PFSK-1 (cell line): ENCODE measurements at regions not wholly inside any gene's neighbourhood (a gene's known extent, or its start where the extent isn't known, plus 50 kb on each side); places are given as distances from the start of the nearest gene placed in this dataset.

ENCODE experiments used
- FOXP2 ChIP-seq: optimal IDR thresholded peaks from 2 replicates; pipeline ENCODE3; 2011; ENCODE audit warnings: borderline replicate concordance, control low read depth, inconsistent platforms; ENCODE audit not compliant: insufficient read depth; ENCODE audit errors: extremely low read length, extremely low read depth
- POLR2AphosphoS5 ChIP-seq: IDR thresholded peaks from 2 replicates; pipeline ENCODE4 v1.6.1; 2012; ENCODE audit warnings: low read depth, mild to moderate bottlenecking, control low read depth, low read length, moderate library complexity
- SIN3A ChIP-seq: IDR thresholded peaks from 2 replicates; pipeline ENCODE4 v1.6.1; 2012; ENCODE audit warnings: mild to moderate bottlenecking, low read length, moderate library complexity, borderline replicate concordance; ENCODE audit not compliant: insufficient read depth
- TAF1 ChIP-seq: IDR thresholded peaks from 2 replicates; pipeline ENCODE4 v1.6.1; 2012; ENCODE audit warnings: low read length, control low read depth, borderline replicate concordance; ENCODE audit not compliant: insufficient read depth
- TF ChIP-seq, protein P1 (sequence below), 2 experiments: IDR thresholded peaks; 2 replicates each; pipeline versions ENCODE4 v1.6.1 to v1.8.0; 2011 to 2012; ENCODE audit warnings: low read depth in 2 of 2, low read length in 2 of 2, control low read depth in 1 of 2, inconsistent platforms in 1 of 2, mild to moderate bottlenecking in 1 of 2, moderate library complexity in 1 of 2; ENCODE audit not compliant: insufficient read depth in 1 of 2

DNA sequence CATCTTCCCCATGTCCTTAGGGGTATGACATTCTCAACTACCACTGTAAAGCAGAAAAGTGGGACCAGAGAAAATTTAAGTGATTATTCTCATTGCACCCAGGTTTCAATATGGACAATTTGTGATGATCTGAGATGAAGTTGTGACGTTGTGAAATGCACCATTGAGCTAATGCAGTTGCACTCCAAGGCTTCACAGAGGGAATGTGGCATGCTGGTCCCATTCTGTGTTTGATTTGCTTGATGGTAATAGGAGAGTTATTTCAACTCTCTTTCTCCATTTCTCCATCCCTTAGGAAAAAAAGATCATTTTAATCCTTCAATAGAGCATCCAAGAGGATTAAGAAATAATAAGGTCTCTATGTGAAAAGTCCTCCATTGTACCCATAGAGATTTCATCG lies 136.6 kb downstream of the SLC30A10 start:
- TF ChIP-seq POLR2AphosphoS5 (no peak), TAF1 (no peak), SIN3A (no peak), FOXP2 (no peak)
- TF ChIP-seq, protein P1, sequence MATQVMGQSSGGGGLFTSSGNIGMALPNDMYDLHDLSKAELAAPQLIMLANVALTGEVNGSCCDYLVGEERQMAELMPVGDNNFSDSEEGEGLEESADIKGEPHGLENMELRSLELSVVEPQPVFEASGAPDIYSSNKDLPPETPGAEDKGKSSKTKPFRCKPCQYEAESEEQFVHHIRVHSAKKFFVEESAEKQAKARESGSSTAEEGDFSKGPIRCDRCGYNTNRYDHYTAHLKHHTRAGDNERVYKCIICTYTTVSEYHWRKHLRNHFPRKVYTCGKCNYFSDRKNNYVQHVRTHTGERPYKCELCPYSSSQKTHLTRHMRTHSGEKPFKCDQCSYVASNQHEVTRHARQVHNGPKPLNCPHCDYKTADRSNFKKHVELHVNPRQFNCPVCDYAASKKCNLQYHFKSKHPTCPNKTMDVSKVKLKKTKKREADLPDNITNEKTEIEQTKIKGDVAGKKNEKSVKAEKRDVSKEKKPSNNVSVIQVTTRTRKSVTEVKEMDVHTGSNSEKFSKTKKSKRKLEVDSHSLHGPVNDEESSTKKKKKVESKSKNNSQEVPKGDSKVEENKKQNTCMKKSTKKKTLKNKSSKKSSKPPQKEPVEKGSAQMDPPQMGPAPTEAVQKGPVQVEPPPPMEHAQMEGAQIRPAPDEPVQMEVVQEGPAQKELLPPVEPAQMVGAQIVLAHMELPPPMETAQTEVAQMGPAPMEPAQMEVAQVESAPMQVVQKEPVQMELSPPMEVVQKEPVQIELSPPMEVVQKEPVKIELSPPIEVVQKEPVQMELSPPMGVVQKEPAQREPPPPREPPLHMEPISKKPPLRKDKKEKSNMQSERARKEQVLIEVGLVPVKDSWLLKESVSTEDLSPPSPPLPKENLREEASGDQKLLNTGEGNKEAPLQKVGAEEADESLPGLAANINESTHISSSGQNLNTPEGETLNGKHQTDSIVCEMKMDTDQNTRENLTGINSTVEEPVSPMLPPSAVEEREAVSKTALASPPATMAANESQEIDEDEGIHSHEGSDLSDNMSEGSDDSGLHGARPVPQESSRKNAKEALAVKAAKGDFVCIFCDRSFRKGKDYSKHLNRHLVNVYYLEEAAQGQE (IDR thresholded peaks at IDR 0.05; ENCODE audit: insufficient read depth in 1 of 2, low read depth in 2 of 2, low read length in 2 of 2) = no peak
